ENCODE measurements at regions not wholly inside any gene's neighbourhood (a gene's known extent, or its start where the extent isn't known, plus 50 kb on each side); places are given as distances from the start of the nearest gene placed in this dataset.

GRCh38 chr15:69869291-69869690 is 228.4 kb downstream of the TLE3 start:
- Histone ChIP-seq H3K27ac (ENCODE audit: low read depth in 1 of 2, low read length in 2 of 2) (no peak overlapping the region), H3K4me1 (ENCODE audit: control insufficient read depth in 4 of 4, insufficient read depth in 4 of 4, low read length in 3 of 4) (no peaks in the 10 kb centered on the region), H3K36me3 (ENCODE audit: control insufficient read depth in 4 of 4, insufficient read depth in 3 of 4, low read depth in 1 of 4, low read length in 3 of 4) (no peaks in the 10 kb centered on the region), H3K27me3 (ENCODE audit: control insufficient read depth in 4 of 4, insufficient read depth in 4 of 4, low read length in 3 of 4) (no peaks in the 10 kb centered on the region), H3K9me3 (ENCODE audit: control insufficient read depth in 4 of 4, low read length in 3 of 4) (peaks cover 2 to 9% (median 4%) of the 10 kb centered on the region in 4 donors), H3K4me3 (ENCODE audit: low read depth in 1 of 3, low read length in 3 of 3) (no peak overlapping the region), H3K9ac (ENCODE audit: low read depth in 1 of 2, low read length in 2 of 2) (no peak overlapping the region)
- TF ChIP-seq ZBTB33 (IDR thresholded peaks at IDR 0.05) (no peak), ATF3 (IDR thresholded peaks at IDR 0.05) (no peak), GABPA (IDR thresholded peaks at IDR 0.05 in 1 of 2, conservative IDR thresholded peaks at IDR 0.05 in 1 of 2) (no peak), FOXA2 (IDR thresholded peaks at IDR 0.05) (no peak), RXRA (IDR thresholded peaks at IDR 0.05) (no peak), FOXA1 (IDR thresholded peaks at IDR 0.05) (no peak), REST (IDR thresholded peaks at IDR 0.05) (no peak), TAF1 (conservative IDR thresholded peaks at IDR 0.05) (no peak), CTCF (IDR thresholded peaks at IDR 0.05; ENCODE audit: low read depth, low read length, missing input control) (no peak), EGR1 (IDR thresholded peaks at IDR 0.05; ENCODE audit: low read depth in 2 of 2) (no peak), YY1 (IDR thresholded peaks at IDR 0.05) (no peak), HNF4A (conservative IDR thresholded peaks at IDR 0.05) (no peak), MAX (IDR thresholded peaks at IDR 0.05) (no peak), HNF4G (IDR thresholded peaks at IDR 0.05) (no peak)
- no peak for DNase-seq (ENCODE audit: low spot score)
- WGBS: 47% methylated on average over 2 of the region's 2 CpGs

GRCh38 chr15:69869881-69870505 is 227.7 kb downstream of the TLE3 start:
- Histone ChIP-seq H3K27ac (ENCODE audit: low read depth in 1 of 2, low read length in 2 of 2) (no peak overlapping the region), H3K27me3 (ENCODE audit: control insufficient read depth in 4 of 4, insufficient read depth in 4 of 4, low read length in 3 of 4) (no peaks in the 10 kb centered on the region), H3K4me1 (ENCODE audit: control insufficient read depth in 4 of 4, insufficient read depth in 4 of 4, low read length in 3 of 4) (no peaks in the 10 kb centered on the region), H3K4me3 (ENCODE audit: low read depth in 1 of 3, low read length in 3 of 3) (no peak overlapping the region), H3K9ac (ENCODE audit: low read depth in 1 of 2, low read length in 2 of 2) (no peak overlapping the region), H3K36me3 (ENCODE audit: control insufficient read depth in 4 of 4, insufficient read depth in 3 of 4, low read depth in 1 of 4, low read length in 3 of 4) (no peaks in the 10 kb centered on the region), H3K9me3 (ENCODE audit: control insufficient read depth in 4 of 4, low read length in 3 of 4) (peaks cover 2 to 11% (median 5%) of the 10 kb centered on the region in 4 donors)
- 74% methylated on average over 9 of the region's 9 CpGs for WGBS
- TF ChIP-seq JUND (IDR thresholded peaks at IDR 0.05) (no peak), CTCF (IDR thresholded peaks at IDR 0.05; ENCODE audit: low read depth, low read length, missing input control) (no peak), HNF4G (IDR thresholded peaks at IDR 0.05) (no peak), GABPA (IDR thresholded peaks at IDR 0.05 in 1 of 2, conservative IDR thresholded peaks at IDR 0.05 in 1 of 2) (no peak)
- DNase-seq (ENCODE audit: low spot score): no peak

All from liver (tissue), 8 donors.